ENCODE measurements at regions not wholly inside any gene's neighbourhood (a gene's known extent, or its start where the extent isn't known, plus 50 kb on each side); places are given as distances from the start of the nearest gene placed in this dataset.

DNA sequence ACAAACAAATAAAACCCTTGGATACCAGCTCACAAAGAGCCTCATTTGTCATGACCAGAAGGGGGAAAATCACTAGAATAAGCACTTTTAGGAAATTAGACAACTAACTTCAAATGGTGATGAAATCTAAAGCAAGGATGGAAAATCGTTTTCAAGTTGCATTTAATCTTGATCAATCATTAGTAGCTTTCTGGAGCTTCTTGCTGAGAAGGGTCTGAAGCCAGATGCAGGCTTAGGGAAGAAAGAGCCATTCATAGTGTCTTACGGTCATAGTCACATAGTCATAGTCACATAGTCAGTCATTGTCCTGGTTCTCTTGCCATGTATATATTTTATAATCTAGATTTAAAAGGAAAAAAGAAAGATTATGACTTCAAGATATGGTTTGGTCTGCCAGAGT, 610.5 kb downstream of the ACTL7B start:
- DNase-seq = no peak

GRCh38 chr9:108244686-108245085, 611.1 kb downstream of the ACTL7B start:
- H3K4me3 ChIP-seq = no peak overlapping the region
- H3K4me1 ChIP-seq = no peaks in the 10 kb centered on the region
- H3K9ac ChIP-seq (ENCODE audit: low read depth in 2 of 2, low read length in 2 of 2) = no peak overlapping the region
- no peaks in the 10 kb centered on the region for H3K36me3 ChIP-seq
- TF ChIP-seq, protein P1, sequence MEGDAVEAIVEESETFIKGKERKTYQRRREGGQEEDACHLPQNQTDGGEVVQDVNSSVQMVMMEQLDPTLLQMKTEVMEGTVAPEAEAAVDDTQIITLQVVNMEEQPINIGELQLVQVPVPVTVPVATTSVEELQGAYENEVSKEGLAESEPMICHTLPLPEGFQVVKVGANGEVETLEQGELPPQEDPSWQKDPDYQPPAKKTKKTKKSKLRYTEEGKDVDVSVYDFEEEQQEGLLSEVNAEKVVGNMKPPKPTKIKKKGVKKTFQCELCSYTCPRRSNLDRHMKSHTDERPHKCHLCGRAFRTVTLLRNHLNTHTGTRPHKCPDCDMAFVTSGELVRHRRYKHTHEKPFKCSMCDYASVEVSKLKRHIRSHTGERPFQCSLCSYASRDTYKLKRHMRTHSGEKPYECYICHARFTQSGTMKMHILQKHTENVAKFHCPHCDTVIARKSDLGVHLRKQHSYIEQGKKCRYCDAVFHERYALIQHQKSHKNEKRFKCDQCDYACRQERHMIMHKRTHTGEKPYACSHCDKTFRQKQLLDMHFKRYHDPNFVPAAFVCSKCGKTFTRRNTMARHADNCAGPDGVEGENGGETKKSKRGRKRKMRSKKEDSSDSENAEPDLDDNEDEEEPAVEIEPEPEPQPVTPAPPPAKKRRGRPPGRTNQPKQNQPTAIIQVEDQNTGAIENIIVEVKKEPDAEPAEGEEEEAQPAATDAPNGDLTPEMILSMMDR (IDR thresholded peaks at IDR 0.05) = no peak
- DNase-seq = no peak
- no peaks in the 10 kb centered on the region for H3K27me3 ChIP-seq
- no peak overlapping the region for H3K27ac ChIP-seq
- intact Hi-C loops (cut with DNase I) = no loop called here
- no peaks in the 10 kb centered on the region for H3K9me3 ChIP-seq

More for the DNA sequence above, 610.5 kb downstream of the ACTL7B start:
- H3K27me3 ChIP-seq = no peaks in the 10 kb centered on the region
- H3K36me3 ChIP-seq = no peaks in the 10 kb centered on the region
- no peaks in the 10 kb centered on the region for H3K4me1 ChIP-seq
- intact Hi-C loops (cut with DNase I) = no loop called here
- TF ChIP-seq, protein P1 (IDR thresholded peaks at IDR 0.05) = no peak
- no peaks in the 10 kb centered on the region for H3K9me3 ChIP-seq
- no peak overlapping the region for H3K27ac ChIP-seq
- H3K9ac ChIP-seq (ENCODE audit: low read depth in 2 of 2, low read length in 2 of 2) = no peak overlapping the region
- no peak overlapping the region for H3K4me3 ChIP-seq

DNA sequence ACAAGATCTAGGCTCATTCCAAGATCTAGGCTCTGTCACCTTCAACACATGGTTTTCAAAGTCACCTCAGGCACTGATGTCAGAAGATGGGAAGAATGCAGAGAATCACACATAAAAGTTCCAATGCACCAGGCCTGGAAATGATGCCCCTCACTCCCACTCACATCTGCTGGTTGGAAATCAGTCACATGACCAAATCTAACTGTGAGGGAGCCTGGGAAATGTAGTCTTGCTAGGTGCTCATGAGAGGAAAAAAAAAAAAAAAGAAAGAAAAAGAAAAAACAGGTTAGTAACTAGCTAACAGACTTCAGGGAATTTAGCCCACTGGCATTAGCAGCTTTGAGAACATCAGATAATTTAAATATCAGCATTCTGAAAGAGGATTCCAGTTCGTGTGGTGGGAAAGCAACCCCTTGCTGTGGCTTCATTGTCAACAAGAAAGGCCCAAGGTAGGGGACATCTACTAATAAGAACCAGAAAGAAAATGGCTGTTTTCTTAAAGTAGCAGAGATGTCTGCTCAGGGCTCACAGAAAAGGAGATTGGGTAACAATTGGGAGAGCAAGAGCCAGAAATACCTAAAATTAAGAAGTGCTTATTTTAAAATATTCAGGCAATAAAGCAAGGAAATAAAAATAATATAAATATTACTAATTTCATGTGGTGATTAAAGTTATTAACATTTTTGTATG, 614.3 kb downstream of the ACTL7B start:
- TF ChIP-seq, protein P1 (IDR thresholded peaks at IDR 0.05) = no peak
- Histone ChIP-seq H3K9me3 (no peaks in the 10 kb centered on the region), H3K4me1 (no peaks in the 10 kb centered on the region), H3K27me3 (no peaks in the 10 kb centered on the region), H3K36me3 (no peaks in the 10 kb centered on the region), H3K27ac (no peak overlapping the region), H3K9ac (ENCODE audit: low read depth in 2 of 2, low read length in 2 of 2) (no peak overlapping the region), H3K4me3 (no peak overlapping the region)
- no peak for DNase-seq
- intact Hi-C loops (cut with DNase I) = no loop called here

GRCh38 chr9:108239696-108240321, 616.0 kb downstream of the ACTL7B start:
- TF ChIP-seq, protein P1 (IDR thresholded peaks at IDR 0.05) = no peak
- Histone ChIP-seq H3K27ac (no peak overlapping the region), H3K4me3 (no peak overlapping the region), H3K36me3 (no peaks in the 10 kb centered on the region), H3K9me3 (no peaks in the 10 kb centered on the region), H3K9ac (ENCODE audit: low read depth in 2 of 2, low read length in 2 of 2) (no peak overlapping the region), H3K4me1 (no peaks in the 10 kb centered on the region), H3K27me3 (no peaks in the 10 kb centered on the region)
- DNase-seq = no peak
- intact Hi-C loops (cut with DNase I) = no loop called here

- Histone ChIP-seq H3K4me1 (no peaks in the 10 kb centered on the region), H3K9ac (ENCODE audit: low read depth in 2 of 2, low read length in 2 of 2) (no peak overlapping the region), H3K27me3 (no peaks in the 10 kb centered on the region), H3K9me3 (no peaks in the 10 kb centered on the region), H3K4me3 (no peak overlapping the region), H3K36me3 (no peaks in the 10 kb centered on the region), H3K27ac (no peak overlapping the region)
- TF ChIP-seq, protein P1 (IDR thresholded peaks at IDR 0.05) = no peak
- intact Hi-C loops (cut with DNase I) = no loop called here
- DNase-seq = no peak
Measured at GRCh38 chr9:108235609-108236008, 620.2 kb downstream of the ACTL7B start.
